C4-2B (cell line): ENCODE measurements at regions not wholly inside any gene's neighbourhood (a gene's known extent, or its start where the extent isn't known, plus 50 kb on each side); places are given as distances from the start of the nearest gene placed in this dataset.

Experiments used
- H3K27ac ChIP-seq: fragments of 450-650 bp; 2 replicates; pipeline ENCODE4 v1.5.1; 2017
- ZFX ChIP-seq: fragments of 450-650 bp; IDR thresholded peaks from 2 replicates; pipeline ENCODE4 v1.6.1; 2017
- TF ChIP-seq, protein P1 (sequence below): fragments of 450-650 bp; conservative IDR thresholded peaks from 2 replicates; pipeline ENCODE4 v1.5.1; 2017; ENCODE audit warnings: mild to moderate bottlenecking

DNA sequence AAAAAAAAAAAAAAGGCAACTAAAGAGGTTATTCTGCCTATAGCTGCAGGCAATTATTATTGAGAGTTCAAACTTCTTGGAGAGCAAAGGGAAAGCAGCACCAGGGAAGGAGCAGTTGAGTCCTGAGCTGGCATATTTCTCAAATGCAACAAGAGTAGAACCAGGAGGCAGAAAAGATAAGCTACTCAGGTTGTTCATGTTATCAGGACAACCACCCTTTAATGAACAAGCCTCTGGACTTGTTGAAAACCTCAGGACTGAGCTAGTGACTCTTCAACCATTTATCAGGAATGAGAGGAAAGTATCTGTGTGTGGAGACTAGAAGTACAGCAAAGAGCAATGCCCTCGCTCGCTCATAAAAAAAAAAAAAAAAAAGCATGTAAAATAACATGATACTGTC, 183.0 kb downstream of the KCTD12 start:
- no peak overlapping the region for H3K27ac ChIP-seq
- no peak for TF ChIP-seq ZFX
- TF ChIP-seq, protein P1, sequence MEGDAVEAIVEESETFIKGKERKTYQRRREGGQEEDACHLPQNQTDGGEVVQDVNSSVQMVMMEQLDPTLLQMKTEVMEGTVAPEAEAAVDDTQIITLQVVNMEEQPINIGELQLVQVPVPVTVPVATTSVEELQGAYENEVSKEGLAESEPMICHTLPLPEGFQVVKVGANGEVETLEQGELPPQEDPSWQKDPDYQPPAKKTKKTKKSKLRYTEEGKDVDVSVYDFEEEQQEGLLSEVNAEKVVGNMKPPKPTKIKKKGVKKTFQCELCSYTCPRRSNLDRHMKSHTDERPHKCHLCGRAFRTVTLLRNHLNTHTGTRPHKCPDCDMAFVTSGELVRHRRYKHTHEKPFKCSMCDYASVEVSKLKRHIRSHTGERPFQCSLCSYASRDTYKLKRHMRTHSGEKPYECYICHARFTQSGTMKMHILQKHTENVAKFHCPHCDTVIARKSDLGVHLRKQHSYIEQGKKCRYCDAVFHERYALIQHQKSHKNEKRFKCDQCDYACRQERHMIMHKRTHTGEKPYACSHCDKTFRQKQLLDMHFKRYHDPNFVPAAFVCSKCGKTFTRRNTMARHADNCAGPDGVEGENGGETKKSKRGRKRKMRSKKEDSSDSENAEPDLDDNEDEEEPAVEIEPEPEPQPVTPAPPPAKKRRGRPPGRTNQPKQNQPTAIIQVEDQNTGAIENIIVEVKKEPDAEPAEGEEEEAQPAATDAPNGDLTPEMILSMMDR = no peak

DNA sequence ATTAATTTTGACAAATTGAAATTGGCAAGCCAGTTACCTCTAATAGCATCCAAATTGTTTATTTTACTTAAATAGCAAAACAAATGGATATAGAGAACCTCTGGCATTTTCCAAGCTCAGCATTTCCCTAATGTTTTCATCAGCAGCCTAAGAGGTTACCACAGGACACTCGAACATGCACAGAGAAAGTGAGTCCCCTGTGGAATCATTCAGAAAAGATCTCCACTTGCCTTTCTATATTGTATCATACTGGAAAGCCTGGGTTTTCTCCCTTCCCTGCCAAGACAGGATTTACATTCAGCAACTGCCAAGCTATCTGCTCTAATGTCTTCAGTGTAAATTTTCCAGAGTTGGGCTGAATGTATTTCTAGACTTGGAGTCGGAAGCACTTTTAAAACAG, 188.9 kb downstream of the KCTD12 start:
- no peak for TF ChIP-seq ZFX
- TF ChIP-seq, protein P1 = no peak
- no peak overlapping the region for H3K27ac ChIP-seq

DNA sequence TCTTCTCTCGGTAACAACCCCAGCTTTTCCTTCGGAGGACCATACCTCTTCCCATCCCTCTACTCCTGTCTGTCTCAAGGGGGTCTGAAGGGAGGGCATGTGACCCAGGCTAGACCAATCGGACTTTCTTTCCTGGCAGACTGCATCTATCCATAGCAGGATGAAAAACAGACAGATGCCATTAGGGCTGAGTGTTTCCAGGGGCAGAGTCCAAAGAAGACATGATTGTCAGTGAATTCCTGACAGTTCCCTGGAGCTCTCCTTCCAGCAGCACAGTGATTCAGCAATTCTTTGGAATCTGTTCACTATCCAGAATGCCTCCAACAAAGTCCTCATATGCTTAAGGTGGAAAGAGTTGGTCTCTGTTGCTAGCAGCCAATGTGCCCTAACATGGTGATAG, 189.8 kb downstream of the KCTD12 start:
- H3K27ac ChIP-seq = no peak overlapping the region
- no peak for TF ChIP-seq ZFX
- TF ChIP-seq, protein P1 = no peak

DNA sequence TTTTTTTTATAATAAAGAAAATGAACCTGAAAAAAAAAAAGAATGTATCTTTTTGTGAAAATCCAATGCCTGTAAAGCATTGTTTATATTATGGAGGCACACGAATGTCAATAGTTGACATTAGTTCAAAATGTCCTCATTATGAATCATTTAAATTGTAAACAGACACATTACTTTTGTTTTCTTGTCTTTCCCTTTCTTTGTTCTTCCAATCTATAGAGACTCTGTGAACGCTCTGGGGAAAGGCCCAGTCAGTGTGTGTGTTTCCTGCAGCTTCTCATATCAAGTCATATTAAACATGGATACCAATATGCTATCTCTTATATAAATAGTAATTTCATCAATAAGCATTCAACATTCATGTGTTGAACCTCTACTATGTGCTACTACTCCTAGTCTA, 193.1 kb downstream of the KCTD12 start:
- TF ChIP-seq, protein P1 = no peak
- no peak for TF ChIP-seq ZFX
- H3K27ac ChIP-seq = no peak overlapping the region

DNA sequence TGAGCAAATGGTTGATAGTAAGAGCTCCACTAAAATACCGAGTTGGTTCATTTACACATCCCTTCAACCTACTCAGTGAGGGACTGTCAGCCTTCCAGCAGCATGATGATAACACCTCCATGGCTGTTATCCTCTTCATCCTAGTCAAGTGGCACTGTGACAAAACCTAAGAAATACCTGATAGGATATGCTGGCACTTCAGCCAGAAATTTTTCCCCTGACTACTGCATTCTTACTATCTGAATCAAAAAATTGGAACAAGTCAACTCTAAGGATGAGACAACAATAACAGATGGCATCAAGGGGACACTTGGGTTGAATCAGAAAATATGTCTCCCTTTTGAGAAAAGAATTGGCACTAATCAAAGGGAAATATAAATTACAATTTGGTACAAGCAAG, 193.9 kb downstream of the KCTD12 start:
- TF ChIP-seq ZFX = no peak
- H3K27ac ChIP-seq = no peak overlapping the region

DNA sequence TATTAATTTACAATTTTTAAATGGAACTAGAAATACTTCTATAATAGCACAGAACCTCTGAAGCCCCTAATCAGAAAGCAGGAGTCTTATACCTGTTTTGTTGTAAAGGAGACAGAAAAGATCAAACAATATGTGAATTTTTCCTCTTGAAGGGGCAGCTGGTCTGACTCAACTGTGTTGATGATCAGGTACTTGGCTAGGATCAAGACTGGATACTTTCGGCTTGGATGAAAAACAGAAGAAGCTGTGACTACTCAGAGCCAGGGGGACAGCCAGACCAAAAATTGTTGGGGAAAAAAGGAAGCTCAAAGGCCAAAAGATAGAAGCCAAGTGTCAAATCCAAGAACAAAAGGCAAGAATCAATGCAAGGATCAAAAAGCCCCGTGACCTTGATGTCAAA, 195.6 kb downstream of the KCTD12 start:
- TF ChIP-seq ZFX = no peak
- TF ChIP-seq, protein P1 = no peak
- no peak overlapping the region for H3K27ac ChIP-seq

DNA sequence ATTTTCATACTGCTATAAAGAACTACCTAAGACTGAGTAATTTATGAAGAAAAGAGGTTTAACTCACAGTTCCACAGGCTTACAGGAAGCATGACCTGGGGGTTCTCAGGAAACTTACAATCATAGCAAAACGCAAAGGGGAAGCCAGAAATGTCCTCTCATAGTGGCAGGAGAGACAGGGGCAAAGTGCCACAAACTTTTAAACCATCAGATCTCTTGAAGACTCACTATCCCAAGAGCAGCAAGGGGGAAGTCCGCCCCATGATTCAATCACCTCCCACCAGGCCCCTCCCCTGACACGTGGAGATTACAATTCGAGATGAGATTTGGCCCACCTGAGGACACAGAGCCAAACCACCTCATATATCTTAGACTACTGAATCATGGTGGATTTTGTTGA, 198.7 kb downstream of the KCTD12 start:
- no peak overlapping the region for H3K27ac ChIP-seq
- no peak for TF ChIP-seq ZFX
- TF ChIP-seq, protein P1 = no peak

DNA sequence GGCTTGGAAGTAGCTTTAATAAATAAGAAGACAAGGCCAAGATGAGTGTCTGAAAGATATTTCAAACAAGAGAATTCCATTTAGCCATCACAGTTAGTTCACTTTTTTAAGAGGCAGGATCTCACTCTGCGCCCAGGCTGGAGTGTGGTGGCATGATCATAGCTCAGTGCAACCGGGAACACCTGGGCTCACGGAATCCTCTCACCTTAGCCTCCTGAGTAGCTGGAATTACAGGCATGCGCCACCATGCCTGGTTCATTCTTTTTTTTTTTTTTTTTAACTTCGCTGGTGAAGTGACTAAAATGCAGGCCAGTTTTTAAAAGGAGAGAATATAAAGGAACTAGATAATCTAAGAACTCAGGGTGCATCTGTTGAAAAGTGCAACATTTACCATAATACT, 200.3 kb downstream of the KCTD12 start:
- H3K27ac ChIP-seq = no peak overlapping the region
- TF ChIP-seq, protein P1 = no peak
- TF ChIP-seq ZFX = no peak
